ENCODE measurements at regions not wholly inside any gene's neighbourhood (a gene's known extent, or its start where the extent isn't known, plus 50 kb on each side); places are given as distances from the start of the nearest gene placed in this dataset. TPM values are rescaled to one million over a fixed set of nuclear protein-coding genes. Genes with fewer than 3 reads are reported as not detected.

DNA sequence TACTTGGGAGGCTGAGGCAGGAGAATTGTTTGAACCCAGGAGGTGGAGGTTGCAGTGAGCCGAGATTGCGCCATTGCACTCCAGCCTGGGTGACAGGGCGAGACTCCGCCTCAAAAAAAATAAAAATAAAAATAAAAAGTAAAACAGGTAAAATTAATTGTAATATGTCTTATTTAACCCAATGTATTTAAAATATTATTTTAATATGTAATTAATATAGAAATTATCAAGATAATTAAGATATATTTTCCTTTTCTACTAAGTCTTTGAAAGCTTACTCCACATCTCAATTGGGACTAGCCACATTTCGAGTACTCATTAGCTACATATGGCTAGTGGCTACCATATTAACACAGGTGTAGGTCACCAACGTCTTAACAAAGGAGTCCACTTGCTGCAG, 61.6 kb upstream of the IPO9 start:
- Mint-ChIP-seq H3K4me1 (no peaks in the 10 kb centered on the region), H3K27ac (no peak overlapping the region), H3K36me3 (ENCODE audit: low read depth) (no peaks in the 10 kb centered on the region), H3K27me3 (peaks cover 5% of the 10 kb centered on the region), H3K4me3 (no peak overlapping the region), H3K9me3 (peaks cover 7% of the 10 kb centered on the region)
- ChIA-PET POLR2A (no interaction called here), CTCF (interaction anchor here (1.1 kb wide), 1 partner anchor 14 kb away, joined by 3 read pairs; no protein-coding TSS in a partner anchor)
- DNase-seq: no peak

DNA sequence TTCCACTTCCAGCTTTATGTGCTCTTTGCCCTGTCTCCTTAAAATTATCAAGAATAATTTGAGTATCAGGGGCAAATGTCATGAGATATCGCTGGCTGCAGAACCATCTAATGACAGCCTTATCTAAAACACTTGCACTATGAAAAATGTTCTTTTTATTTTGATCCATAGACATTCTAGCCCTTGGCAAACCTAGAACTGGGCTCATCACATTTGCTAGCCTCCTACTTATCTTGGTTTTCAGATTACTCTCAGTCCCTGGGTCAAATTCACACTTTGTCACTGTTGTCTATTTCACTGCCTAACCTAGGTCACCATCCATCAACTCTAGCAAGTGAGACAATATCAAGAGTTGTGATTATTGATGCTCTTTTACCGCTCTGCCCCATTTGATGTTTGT, 59.9 kb upstream of the IPO9 start:
- ChIA-PET CTCF (interaction anchor here (0.6 kb wide), 1 partner anchor 356 kb away, joined by 4 read pairs; no protein-coding TSS in a partner anchor), POLR2A (no interaction called here)
- Mint-ChIP-seq H3K9me3 (peaks cover 7% of the 10 kb centered on the region), H3K36me3 (ENCODE audit: low read depth) (no peaks in the 10 kb centered on the region), H3K4me1 (no peaks in the 10 kb centered on the region), H3K27ac (no peak overlapping the region), H3K4me3 (no peak overlapping the region), H3K27me3 (peaks cover 3% of the 10 kb centered on the region)
- DNase-seq: no peak

DNA sequence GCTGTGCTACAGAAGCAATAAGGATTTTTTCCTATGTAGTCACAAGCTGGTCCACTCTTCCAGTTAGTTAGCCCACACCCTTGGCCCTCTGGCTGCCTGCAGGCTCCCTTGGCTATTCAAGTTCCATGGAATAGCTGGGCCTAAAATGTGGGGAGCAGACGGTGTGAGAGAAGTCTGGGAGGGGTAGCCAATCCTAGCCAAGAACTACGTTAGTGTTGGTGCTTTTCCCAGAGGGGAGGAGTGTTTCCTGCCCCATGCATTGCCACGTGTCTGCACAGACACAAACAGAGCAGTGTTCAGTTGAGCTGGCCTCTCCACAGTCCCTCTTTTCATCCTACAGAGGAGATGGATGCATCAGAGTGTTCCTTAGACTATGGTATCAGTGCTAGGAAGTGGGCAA, 59.0 kb upstream of the IPO9 start:
- Mint-ChIP-seq H3K4me1 (no peaks in the 10 kb centered on the region), H3K27me3 (peaks cover 3% of the 10 kb centered on the region), H3K36me3 (ENCODE audit: low read depth) (no peaks in the 10 kb centered on the region), H3K27ac (no peak overlapping the region), H3K9me3 (peaks cover 7% of the 10 kb centered on the region), H3K4me3 (no peak overlapping the region)
- ChIA-PET CTCF (interaction anchor here (0.6 kb wide), 1 partner anchor 1763 kb away, joined by 6 read pairs; no protein-coding TSS in a partner anchor), POLR2A (no interaction called here)
- no peak for DNase-seq

DNA sequence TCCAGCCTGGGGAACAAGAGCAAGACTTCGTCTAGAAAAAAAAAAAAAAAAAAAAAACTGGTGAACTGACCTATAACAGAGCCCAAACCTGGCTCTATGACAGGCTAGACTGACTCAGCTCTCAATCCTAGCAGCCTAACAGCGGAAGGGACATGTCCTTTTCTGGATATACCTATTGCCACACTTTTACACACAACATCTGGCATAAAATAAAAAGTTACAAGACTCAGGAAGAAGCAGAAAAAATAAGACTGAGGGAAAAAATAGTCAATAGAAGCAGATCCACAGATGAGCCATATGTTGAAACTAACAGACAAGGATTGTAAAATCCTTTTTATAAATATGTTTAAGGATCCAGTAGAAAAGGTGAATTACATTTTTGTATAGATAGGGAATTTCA, 57.5 kb upstream of the IPO9 start:
- no peak for DNase-seq
- H3K27ac Mint-ChIP-seq: no peak overlapping the region
- H3K27me3 Mint-ChIP-seq: peaks cover 8% of the 10 kb centered on the region
- H3K4me3 Mint-ChIP-seq: no peak overlapping the region
- peaks cover 7% of the 10 kb centered on the region for H3K9me3 Mint-ChIP-seq
- CTCF ChIA-PET: no interaction called here
- POLR2A ChIA-PET: no interaction called here
- H3K4me1 Mint-ChIP-seq: no peaks in the 10 kb centered on the region
- no peaks in the 10 kb centered on the region for H3K36me3 Mint-ChIP-seq (ENCODE audit: low read depth)

DNA sequence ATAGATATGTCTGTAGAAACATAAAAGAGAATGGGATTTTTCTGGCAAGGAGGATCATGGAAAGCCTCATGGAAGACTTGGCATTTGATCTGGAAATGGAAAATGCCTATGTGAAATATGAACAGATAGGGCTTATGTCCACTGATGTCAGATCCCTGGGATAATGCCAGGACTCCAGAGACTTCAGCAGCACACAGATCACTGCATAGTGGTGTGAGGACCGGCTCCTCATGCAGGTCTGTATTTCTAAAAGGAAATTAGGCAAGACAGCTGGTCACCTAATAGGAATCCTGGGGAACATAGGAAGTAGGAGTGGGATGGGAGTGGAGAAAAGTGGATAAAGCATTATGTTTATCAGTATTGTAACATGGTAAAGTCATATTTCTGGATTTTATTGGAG, 56.8 kb upstream of the IPO9 start:
- peaks cover 7% of the 10 kb centered on the region for H3K9me3 Mint-ChIP-seq
- CTCF ChIA-PET: no interaction called here
- no peaks in the 10 kb centered on the region for H3K4me1 Mint-ChIP-seq
- H3K27ac Mint-ChIP-seq: no peak overlapping the region
- no peak for DNase-seq
- no peaks in the 10 kb centered on the region for H3K36me3 Mint-ChIP-seq (ENCODE audit: low read depth)
- peaks cover 8% of the 10 kb centered on the region for H3K27me3 Mint-ChIP-seq
- POLR2A ChIA-PET: no interaction called here
- no peak overlapping the region for H3K4me3 Mint-ChIP-seq

DNA sequence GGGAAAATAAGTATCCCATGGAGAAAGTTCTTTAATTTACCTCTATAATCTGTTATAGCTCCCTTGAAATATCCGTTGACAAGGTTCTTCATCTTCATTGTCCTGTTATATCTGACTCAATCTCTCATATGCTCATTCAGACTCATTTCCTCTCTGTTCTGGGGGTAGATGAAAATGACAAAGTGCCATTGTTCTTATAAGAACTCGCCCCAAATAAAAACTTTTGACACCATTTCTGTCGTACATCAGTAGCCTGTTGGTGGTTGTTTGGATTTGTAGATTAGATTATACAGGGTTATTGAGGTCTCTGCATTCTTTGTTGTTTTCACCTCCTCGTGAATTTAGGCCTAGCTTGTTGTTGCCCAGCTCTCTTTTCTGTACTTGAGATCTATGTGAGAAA, 55.2 kb upstream of the IPO9 start:
- POLR2A ChIA-PET: no interaction called here
- CTCF ChIA-PET: no interaction called here
- DNase-seq: no peak
- H3K36me3 Mint-ChIP-seq (ENCODE audit: low read depth): no peaks in the 10 kb centered on the region
- peaks cover 6% of the 10 kb centered on the region for H3K27me3 Mint-ChIP-seq
- no peak overlapping the region for H3K27ac Mint-ChIP-seq
- no peak overlapping the region for H3K4me3 Mint-ChIP-seq
- peaks cover 7% of the 10 kb centered on the region for H3K9me3 Mint-ChIP-seq
- no peaks in the 10 kb centered on the region for H3K4me1 Mint-ChIP-seq

DNA sequence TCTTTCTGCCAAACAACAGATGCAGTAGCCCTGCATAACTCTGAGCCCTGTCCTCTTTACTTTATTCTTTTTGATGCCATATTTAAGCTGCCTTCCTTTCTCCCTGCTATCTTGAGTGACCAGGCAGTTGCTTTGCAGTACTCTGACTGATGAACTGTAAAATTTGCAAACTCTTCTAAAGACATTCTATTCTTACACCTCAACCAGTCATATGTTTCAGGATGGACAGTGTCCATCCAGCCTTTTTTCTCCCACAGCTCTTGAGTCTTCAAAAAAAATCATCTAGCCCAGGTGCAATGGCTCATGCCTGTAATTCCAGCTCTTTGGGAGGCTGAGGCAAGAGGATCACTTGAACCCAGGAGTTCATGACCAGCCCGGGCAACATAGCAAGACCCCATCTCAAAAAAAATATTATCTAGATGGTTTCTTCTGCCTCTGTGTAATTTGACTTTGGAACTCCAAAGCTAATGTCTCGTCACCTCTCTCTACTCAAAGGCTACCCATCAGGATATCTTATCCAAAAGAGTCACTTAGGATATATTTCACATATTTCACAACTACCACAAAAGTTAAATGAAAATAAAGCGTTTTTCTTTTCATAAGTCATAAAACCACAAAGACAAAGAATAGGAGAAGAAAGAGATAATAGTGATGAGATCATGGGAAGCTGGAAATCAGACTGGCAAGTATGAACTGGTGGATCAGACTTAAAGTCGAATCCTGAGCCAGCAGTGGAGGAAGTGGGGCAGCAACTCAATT, 54.6 kb upstream of the IPO9 start:
- Mint-ChIP-seq H3K27ac (no peak overlapping the region), H3K4me3 (no peak overlapping the region), H3K4me1 (no peaks in the 10 kb centered on the region), H3K9me3 (peaks cover 7% of the 10 kb centered on the region), H3K27me3 (peaks cover 8% of the 10 kb centered on the region), H3K36me3 (ENCODE audit: low read depth) (no peaks in the 10 kb centered on the region)
- CTCF ChIA-PET: no interaction called here
- POLR2A ChIA-PET: no interaction called here
- DNase-seq: no peak

DNA sequence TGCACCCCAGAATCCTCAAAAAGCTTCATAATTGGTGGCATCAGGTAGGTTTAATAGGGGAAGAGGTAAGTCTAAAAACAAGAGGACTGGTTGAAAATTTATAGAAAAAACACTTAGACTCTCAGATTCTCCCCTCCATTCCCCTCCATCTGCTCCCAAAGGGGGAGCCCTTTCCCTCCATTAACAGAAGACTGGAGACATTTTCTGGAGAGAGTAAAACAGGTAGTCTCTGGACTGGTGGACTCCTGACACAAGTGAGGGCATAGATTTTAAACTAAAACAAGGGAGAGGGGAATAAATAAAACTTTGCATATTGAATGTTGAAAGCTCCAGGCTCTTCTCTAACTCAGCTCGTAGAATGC, 54.0 kb upstream of the IPO9 start:
- Mint-ChIP-seq H3K36me3 (ENCODE audit: low read depth) (no peaks in the 10 kb centered on the region), H3K4me1 (no peaks in the 10 kb centered on the region), H3K27ac (no peak overlapping the region), H3K9me3 (peaks cover 7% of the 10 kb centered on the region), H3K27me3 (peaks cover 8% of the 10 kb centered on the region), H3K4me3 (no peak overlapping the region)
- DNase-seq: no peak
- ChIA-PET POLR2A (no interaction called here), CTCF (no interaction called here)

DNA sequence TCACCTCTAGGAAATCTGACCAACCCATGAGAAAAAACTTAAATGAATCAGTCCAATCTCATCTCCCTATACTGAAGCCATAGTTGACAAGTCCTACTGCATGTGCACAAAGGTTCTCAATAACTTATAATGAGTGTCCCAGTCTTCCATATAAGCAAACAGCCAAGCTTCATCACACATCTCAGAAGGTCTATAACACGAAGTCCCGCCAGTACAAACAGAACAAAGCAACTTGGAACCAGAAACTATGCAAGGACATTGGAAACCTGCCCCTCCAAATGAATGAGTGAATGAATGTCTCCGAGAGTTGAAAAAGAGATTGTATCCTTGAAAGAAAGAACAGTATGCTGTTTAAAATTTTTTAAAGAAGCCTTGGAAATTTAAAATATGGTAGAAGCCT, 53.6 kb upstream of the IPO9 start:
- Mint-ChIP-seq H3K4me3 (no peak overlapping the region), H3K36me3 (ENCODE audit: low read depth) (no peaks in the 10 kb centered on the region), H3K4me1 (no peaks in the 10 kb centered on the region), H3K27ac (no peak overlapping the region), H3K27me3 (peaks cover 8% of the 10 kb centered on the region), H3K9me3 (peaks cover 7% of the 10 kb centered on the region)
- DNase-seq: no peak
- ChIA-PET CTCF (no interaction called here), POLR2A (no interaction called here)

DNA sequence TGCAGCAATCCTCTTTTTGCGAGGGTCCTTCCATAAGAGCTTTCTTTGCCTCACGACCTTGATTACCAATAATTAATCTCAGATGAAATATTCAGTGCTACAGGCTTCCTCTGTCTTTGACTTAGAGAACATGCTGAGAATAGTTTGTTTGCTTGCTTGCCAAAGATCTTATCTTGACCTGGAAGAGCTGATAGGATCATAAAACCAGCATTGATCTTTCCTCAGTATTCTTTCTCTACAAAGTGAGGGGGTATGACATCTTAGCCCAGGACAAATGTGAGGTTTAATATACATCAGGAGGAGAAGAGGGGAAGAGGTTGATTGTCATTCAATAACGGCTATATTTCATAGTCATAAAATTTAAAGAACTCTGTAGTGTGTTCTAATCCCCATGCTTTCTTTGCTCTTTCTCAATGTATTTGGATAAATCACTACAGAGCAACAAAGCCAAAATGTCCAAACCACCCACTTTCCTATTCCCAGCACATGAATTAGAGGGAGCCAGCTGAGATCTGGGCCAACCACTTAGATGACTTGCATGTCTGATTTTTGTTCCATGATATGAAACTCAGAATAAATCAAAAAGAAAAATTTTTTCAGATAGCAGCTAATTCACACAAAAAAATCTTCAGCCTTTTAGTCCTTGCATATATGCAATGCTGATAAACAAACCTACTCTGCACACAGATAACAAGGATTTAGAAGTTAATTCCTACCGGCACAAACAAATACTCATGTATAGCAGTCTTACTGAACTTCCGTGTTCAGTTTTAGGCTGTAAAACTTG, 50.5 kb upstream of the IPO9 start:
- H3K27me3 Mint-ChIP-seq: peaks cover 8% of the 10 kb centered on the region
- H3K4me3 Mint-ChIP-seq: no peak overlapping the region
- H3K4me1 Mint-ChIP-seq: no peaks in the 10 kb centered on the region
- H3K9me3 Mint-ChIP-seq: no peaks in the 10 kb centered on the region
- H3K27ac Mint-ChIP-seq: no peak overlapping the region
- H3K36me3 Mint-ChIP-seq (ENCODE audit: low read depth): no peaks in the 10 kb centered on the region
- ChIA-PET CTCF (interaction anchor here (1.9 kb wide), 1 partner anchor 14 kb away, joined by 6 read pairs; no protein-coding TSS in a partner anchor), POLR2A (no interaction called here)
- DNase-seq: no peak

Small RNA genes lying in the stretch of these regions (microRNA-seq; reads per million reads assigned to microRNA genes)
- not detected for gene MIR5191 (ENCODE audit: borderline microRNAs expressed, borderline replicate concordance)
